T-helper 22 cell (primary cell): ENCODE measurements at regions not wholly inside any gene's neighbourhood (a gene's known extent, or its start where the extent isn't known, plus 50 kb on each side); places are given as distances from the start of the nearest gene placed in this dataset.

Experiments
- DNase-seq: peaks from one replicate; pipeline ENCODE4 v3.0.0-alpha.2; 2020; ENCODE audit warnings: low read depth

- DNase-seq = no peak
These were observed 333.8 kb upstream of the TNP1 start for GRCh38 chr2:217193431-217194340.

- no peak for DNase-seq
These were observed 332.5 kb upstream of the TNP1 start for GRCh38 chr2:217192366-217192765.

- DNase-seq = no peak
These were observed 329.9 kb upstream of the TNP1 start for GRCh38 chr2:217189747-217190146.

- no peak for DNase-seq
These were observed 329.3 kb upstream of the TNP1 start for GRCh38 chr2:217189131-217189530.

DNA sequence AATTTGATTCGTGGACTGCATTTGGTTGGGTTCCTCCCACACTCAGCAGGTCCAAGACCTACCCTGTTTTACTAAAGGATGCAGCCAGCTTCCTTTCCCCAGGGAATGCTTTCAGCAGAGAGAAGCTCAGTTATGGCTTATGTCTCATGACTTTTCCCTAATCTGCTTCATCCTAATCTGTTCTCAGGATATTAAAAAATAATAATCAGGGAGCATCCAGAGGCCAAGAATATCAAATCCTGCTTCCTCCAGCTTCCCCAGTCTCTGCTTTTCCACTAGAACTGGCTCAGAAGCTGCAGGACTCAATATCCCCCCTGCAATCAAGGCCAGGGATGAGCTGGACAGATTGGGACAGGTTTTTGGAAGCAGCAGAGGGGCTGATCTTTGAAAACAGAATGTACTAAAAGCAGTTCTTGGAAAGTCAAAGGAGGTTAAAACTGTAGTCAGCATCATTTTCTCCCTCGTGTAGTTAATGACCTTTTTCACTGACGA lies 326.9 kb upstream of the TNP1 start:
- DNase-seq = no peak

DNA sequence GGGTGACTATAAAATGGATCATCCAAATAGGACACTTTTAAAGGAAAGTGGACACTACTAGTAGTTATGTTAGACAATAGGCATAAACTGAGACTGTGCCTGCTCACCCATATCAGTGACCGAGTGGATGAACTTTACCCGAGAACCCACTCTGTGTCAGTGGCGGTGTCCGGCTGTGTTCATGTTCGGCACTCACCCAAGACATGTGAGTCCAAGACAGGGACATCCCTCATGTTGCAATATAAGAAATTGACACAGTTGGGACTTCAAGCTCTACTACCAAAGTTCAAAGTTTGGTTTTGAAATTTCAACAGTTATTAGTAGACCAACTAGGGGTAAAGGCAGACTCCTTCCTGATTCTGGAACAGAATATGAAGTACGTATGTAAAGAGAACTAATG lies 326.3 kb upstream of the TNP1 start:
- no peak for DNase-seq

GRCh38 chr2:217185265-217185995 lies 325.6 kb upstream of the TNP1 start:
- no peak for DNase-seq

- DNase-seq = no peak
These were observed 324.4 kb upstream of the TNP1 start for GRCh38 chr2:217184242-217184641.

- DNase-seq = no peak
These were observed 323.6 kb upstream of the TNP1 start for GRCh38 chr2:217183471-217183870.

DNA sequence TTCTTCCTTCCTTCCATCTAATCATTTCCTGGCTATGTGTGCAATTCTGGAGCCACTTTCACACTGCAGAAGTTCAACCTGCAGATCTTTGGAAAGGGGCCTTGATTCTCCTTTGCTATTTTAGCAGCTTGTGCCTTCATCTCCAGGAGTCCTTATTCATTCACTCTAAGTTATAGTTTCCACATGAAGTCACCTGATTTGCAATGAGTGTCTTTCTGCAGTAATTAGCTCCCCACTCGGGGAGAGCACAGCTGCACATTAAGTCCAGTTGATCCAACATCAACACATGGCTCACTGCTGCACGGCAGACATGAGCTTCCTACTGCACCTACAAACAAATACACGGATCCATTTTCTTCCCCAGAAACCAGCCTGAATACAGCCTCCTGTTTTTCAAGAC lies 323.1 kb upstream of the TNP1 start:
- no peak for DNase-seq

- DNase-seq = no peak
These were observed 321.6 kb upstream of the TNP1 start for GRCh38 chr2:217181512-217181911.

DNA sequence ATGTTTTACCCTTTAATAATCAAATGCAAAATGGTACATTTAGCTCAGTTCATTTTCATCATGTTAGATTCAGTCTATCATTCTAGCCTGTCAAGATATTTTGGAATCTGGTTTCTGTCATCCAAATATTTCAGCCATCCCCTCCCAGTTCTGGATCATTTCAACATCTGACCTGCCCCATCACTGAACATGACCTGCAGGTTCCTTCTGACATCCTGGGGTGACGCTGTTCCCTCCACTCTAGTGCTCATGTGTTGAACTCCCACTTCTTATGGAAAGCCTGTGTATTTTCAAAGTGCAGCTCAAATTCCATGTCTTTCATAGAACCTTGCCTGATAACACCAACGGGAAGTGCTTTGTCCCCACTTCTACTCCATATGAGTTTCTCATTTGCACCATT lies 320.0 kb upstream of the TNP1 start:
- no peak for DNase-seq

DNA sequence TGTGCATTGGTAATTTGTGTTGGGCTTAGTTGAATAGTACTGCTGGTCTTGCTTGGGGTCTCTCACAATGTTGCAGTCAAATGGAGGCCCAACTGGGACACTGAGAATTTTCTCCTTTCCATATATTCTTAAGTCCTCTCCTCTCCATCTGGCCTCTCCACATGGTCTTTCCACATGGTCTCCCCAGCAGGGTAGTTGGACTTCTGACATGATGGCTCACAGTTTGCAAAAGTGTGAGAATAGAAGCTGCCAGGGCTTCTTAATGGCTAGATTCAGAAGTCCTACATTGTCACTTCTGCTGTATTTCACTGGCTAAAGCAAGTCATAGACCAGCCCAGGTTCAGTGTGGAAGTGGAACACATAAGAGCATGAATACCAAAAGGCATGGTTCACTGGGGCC lies 318.5 kb upstream of the TNP1 start:
- DNase-seq = no peak

GRCh38 chr2:217177720-217178119 lies 317.9 kb upstream of the TNP1 start:
- no peak for DNase-seq

DNA sequence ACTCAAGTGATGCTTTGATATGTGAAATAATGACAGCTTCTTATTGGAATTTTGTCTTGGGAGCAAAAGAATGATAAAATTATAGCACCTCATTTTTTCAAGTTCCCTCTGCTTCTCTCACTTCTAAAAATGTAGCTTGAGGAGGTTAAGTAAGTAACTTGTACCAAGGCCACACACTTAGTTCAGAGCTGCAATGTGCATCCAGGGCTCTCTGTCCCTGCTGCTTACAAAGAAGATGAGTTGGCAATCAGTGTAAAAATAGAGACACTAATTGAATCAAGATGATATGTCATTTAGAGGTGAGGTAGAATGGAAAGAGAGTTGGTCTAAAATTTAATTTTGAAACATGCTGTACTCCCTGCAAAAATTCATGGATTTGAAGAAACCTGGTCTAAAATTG lies 312.0 kb upstream of the TNP1 start:
- DNase-seq = no peak

DNA sequence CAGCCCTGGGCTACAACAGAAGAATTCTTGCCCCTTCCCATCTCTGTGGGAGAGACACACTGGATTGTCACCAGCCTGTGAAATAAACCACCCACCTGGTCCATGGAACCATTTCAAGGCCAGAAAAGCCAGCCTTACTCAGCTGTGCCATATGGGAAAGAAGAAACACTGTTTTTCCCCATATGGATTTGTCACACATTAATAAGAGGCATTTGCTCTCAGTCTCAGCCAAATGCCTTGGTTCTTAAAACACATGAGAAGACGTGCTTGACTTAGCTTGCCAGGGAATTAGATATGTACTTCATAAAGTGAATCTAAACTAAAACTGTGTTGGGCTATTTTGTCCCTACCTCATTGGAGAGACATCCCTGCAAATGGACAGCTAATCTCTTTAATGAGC lies 308.6 kb upstream of the TNP1 start:
- no peak for DNase-seq

DNA sequence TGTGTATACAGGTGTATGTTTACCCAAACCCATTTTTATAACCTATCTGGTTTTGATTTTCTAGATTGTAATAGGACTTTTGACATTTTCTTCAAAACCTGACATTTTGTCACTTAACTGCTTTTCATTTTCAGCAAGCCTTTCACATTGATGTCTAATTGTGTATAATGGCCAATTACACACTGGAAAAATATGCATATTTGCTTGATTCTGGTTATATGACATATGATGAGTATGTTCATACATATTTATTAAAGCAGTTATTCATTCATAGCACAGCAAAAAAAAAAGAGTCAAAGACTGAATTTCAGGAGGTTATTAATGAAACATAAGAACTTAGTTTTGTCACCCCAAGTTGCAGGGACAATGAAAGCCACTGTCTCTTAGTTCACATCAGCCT lies 307.7 kb upstream of the TNP1 start:
- no peak for DNase-seq

DNA sequence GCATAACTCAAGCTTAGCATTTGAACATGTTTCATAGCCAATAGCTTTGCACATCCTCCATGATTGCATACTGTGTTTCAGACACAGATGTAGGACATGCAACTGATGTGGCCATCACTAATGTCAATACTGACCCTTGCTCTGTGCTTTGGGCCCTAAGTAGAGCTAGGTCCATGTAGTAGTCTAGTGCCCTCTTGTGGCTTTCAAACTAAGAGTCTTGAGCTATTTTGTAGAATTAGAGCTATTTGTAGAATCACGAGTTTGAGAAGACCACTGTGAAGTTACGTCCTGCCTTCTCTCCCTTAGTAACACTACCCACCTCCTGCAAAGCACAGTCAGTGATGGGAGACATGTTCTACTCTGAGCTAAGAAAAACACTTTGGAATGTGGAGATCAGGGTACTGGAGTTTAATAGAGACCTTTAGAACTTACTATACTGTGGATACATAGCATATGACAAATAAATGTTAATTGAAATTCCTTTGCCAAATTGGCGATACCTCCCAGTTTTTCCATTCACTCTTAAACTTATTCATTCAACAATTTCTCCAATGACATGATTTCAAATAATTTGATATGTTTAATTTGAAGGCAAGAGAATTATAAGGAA lies 306.5 kb upstream of the TNP1 start:
- no peak for DNase-seq

DNA sequence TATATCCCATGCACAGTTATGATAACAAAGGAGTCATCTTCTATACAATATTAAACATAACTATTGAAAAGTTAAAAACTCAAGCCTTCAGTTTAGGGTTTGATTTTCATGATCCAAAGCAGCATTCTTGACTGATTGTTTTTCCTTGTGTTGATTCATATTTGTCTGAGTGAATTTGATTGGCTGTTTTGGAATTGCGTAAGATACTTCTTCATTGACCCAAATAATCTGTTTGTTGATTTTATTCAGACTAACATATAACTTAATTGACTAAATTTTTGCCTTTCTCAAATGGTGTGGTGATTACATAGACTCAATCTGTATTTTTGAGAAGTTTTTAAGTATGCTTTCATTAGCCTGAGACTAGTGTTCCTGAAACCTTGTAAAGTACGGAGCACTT lies 305.7 kb upstream of the TNP1 start:
- no peak for DNase-seq

DNA sequence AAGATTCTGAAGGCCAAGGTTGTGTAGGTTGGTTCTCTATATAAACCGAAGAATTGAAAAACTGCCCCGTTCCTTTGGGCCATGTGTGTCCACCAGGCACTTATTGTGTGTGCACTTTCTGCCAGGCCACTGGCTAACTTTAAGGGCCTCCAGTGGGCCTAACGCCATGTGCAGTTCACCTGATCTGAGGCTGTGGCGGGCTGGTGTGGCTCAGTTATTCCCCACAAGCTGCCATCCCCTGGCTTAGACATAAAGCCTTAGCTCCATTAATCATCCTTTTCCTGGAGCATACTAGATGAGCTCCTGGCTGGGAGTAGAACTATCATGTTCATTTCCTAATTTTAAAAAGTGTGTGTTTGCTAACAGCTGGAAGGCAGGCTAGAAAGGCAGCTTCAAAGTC lies 304.1 kb upstream of the TNP1 start:
- no peak for DNase-seq

GRCh38 chr2:217162533-217162932 lies 302.7 kb upstream of the TNP1 start:
- DNase-seq = no peak

- no peak for DNase-seq
These were observed 301.4 kb upstream of the TNP1 start for GRCh38 chr2:217160978-217161973.
